ENCODE measurements at regions not wholly inside any gene's neighbourhood (a gene's known extent, or its start where the extent isn't known, plus 50 kb on each side); places are given as distances from the start of the nearest gene placed in this dataset.
"Not testable (repeated sequence)": the region's sequence is repeated elsewhere in the genome, so short reads cannot be mapped to it uniquely, and the experiment has no call there.

GRCh38 chr12:116687888-116688287 is 50.0 kb downstream of the SPRING1 start:
- Mint-ChIP-seq H3K4me3 (no peak overlapping the region), H3K4me1 (peaks cover 0 to 3% of the 10 kb centered on the region in 2 donors), H3K27ac (no peak overlapping the region), H3K27me3 (ENCODE audit: low read depth in 3 of 3) (peaks cover 2 to 12% (median 4%) of the 10 kb centered on the region in 3 donors), H3K36me3 (no peaks in the 10 kb centered on the region), H3K9me3 (no peaks in the 10 kb centered on the region)
- no peak for DNase-seq

- Mint-ChIP-seq H3K36me3 (no peaks in the 10 kb centered on the region), H3K27ac (no peak overlapping the region), H3K4me3 (no peak overlapping the region), H3K4me1 (no peaks in the 10 kb centered on the region), H3K27me3 (ENCODE audit: low read depth in 3 of 3) (peaks cover 1 to 10% (median 2%) of the 10 kb centered on the region in 3 donors), H3K9me3 (no peaks in the 10 kb centered on the region)
- DNase-seq = no peak
Observed at GRCh38 chr12:116684891-116685290, 53.0 kb downstream of the SPRING1 start.

- DNase-seq = no peak
- Mint-ChIP-seq H3K27ac (no peak overlapping the region), H3K4me3 (no peak overlapping the region)
Observed at GRCh38 chr12:116677202-116677661, 60.6 kb downstream of the SPRING1 start.

GRCh38 chr12:116675339-116676107 is 62.3 kb downstream of the SPRING1 start:
- Mint-ChIP-seq H3K36me3 (no peaks in the 10 kb centered on the region), H3K4me3 (no peak overlapping the region), H3K4me1 (peaks cover 24 to 27% of the 10 kb centered on the region in 2 donors), H3K27me3 (ENCODE audit: low read depth in 3 of 3) (peaks cover 3 to 11% (median 5%) of the 10 kb centered on the region in 3 donors), H3K27ac (no peak overlapping the region), H3K9me3 (peaks cover 0 to 2% (median 0%) of the 10 kb centered on the region in 6 donors)
- DNase-seq = no peak

More at GRCh38 chr12:116677202-116677661, 60.6 kb downstream of the SPRING1 start:
- Mint-ChIP-seq H3K4me1 (peaks cover 22 to 24% of the 10 kb centered on the region in 2 donors), H3K9me3 (no peaks in the 10 kb centered on the region), H3K36me3 (no peaks in the 10 kb centered on the region), H3K27me3 (ENCODE audit: low read depth in 3 of 3) (peaks cover 2 to 14% (median 3%) of the 10 kb centered on the region in 3 donors)

- Mint-ChIP-seq H3K4me3 (no peak overlapping the region), H3K9me3 (peaks cover 0 to 2% (median 0%) of the 10 kb centered on the region in 6 donors), H3K27ac (no peak overlapping the region), H3K4me1 (peaks cover 24 to 27% of the 10 kb centered on the region in 2 donors), H3K27me3 (ENCODE audit: low read depth in 3 of 3) (peaks cover 3 to 9% (median 5%) of the 10 kb centered on the region in 3 donors), H3K36me3 (no peaks in the 10 kb centered on the region)
- no peak for DNase-seq
Observed at GRCh38 chr12:116674643-116675183, 63.2 kb downstream of the SPRING1 start.

GRCh38 chr12:116673681-116674111 is 64.2 kb downstream of the SPRING1 start:
- Mint-ChIP-seq H3K4me1 (peaks cover 24 to 27% of the 10 kb centered on the region in 2 donors), H3K27me3 (ENCODE audit: low read depth in 3 of 3) (peaks cover 3 to 9% (median 5%) of the 10 kb centered on the region in 3 donors), H3K36me3 (no peaks in the 10 kb centered on the region), H3K9me3 (peaks cover 0 to 2% (median 0%) of the 10 kb centered on the region in 6 donors), H3K4me3 (peak overlapping the region in 3 of 5 donors; percentile 65 to 81 (median 74)), H3K27ac (peak overlapping the region in 1 of 6 donors; percentile 56)
- no peak for DNase-seq

GRCh38 chr12:116672842-116673516 is 64.9 kb downstream of the SPRING1 start:
- peak overlapping the region; percentile 33 to 68 (median 60) for H3K27ac Mint-ChIP-seq
- H3K4me3 Mint-ChIP-seq = peak overlapping the region; percentile 30 to 81 (median 65)
- no peaks in the 10 kb centered on the region for H3K36me3 Mint-ChIP-seq
- peaks cover 0 to 2% (median 0%) of the 10 kb centered on the region in 6 donors for H3K9me3 Mint-ChIP-seq
- H3K4me1 Mint-ChIP-seq = peaks cover 24 to 27% of the 10 kb centered on the region in 2 donors
- peaks cover 3 to 9% (median 5%) of the 10 kb centered on the region in 3 donors for H3K27me3 Mint-ChIP-seq (ENCODE audit: low read depth in 3 of 3)
- peak in 2 of 3 donors; percentile 6 to 25 for DNase-seq

- Mint-ChIP-seq H3K4me3 (no peak overlapping the region), H3K36me3 (no peaks in the 10 kb centered on the region), H3K27me3 (ENCODE audit: low read depth in 3 of 3) (peaks cover 3 to 7% (median 5%) of the 10 kb centered on the region in 3 donors)
Observed at GRCh38 chr12:116672010-116672409, 65.9 kb downstream of the SPRING1 start.

GRCh38 chr12:116670859-116671258 is 67.0 kb downstream of the SPRING1 start:
- no peaks in the 10 kb centered on the region for H3K36me3 Mint-ChIP-seq
- H3K27ac Mint-ChIP-seq = no peak overlapping the region
- H3K4me3 Mint-ChIP-seq = no peak overlapping the region
- H3K4me1 Mint-ChIP-seq = peaks cover 21 to 27% of the 10 kb centered on the region in 2 donors
- DNase-seq = no peak
- H3K9me3 Mint-ChIP-seq = peaks cover 0 to 2% (median 0%) of the 10 kb centered on the region in 6 donors
- peaks cover 0 to 6% (median 0%) of the 10 kb centered on the region in 3 donors for H3K27me3 Mint-ChIP-seq (ENCODE audit: low read depth in 3 of 3)

More at GRCh38 chr12:116672010-116672409, 65.9 kb downstream of the SPRING1 start:
- no peak overlapping the region for H3K27ac Mint-ChIP-seq
- H3K4me1 Mint-ChIP-seq = peaks cover 24 to 27% of the 10 kb centered on the region in 2 donors
- H3K9me3 Mint-ChIP-seq = peaks cover 0 to 2% (median 0%) of the 10 kb centered on the region in 6 donors
- no peak for DNase-seq

GRCh38 chr12:116667752-116668151 is 70.1 kb downstream of the SPRING1 start:
- Mint-ChIP-seq H3K4me1 (peaks cover 5 to 11% of the 10 kb centered on the region in 2 donors), H3K9me3 (peaks cover 0 to 2% (median 0%) of the 10 kb centered on the region in 6 donors), H3K27ac (no peak overlapping the region), H3K36me3 (no peaks in the 10 kb centered on the region), H3K4me3 (no peak overlapping the region), H3K27me3 (ENCODE audit: low read depth in 3 of 3) (peaks cover 3 to 6% (median 5%) of the 10 kb centered on the region in 3 donors)
- DNase-seq = no peak

- not testable (repeated sequence) for DNase-seq; H3K4me1 Mint-ChIP-seq; H3K36me3 Mint-ChIP-seq; H3K9me3 Mint-ChIP-seq; H3K4me3 Mint-ChIP-seq; H3K27ac Mint-ChIP-seq; H3K27me3 Mint-ChIP-seq (ENCODE audit: low read depth in 3 of 3)
Observed at GRCh38 chr12:116666829-116667228, 71.0 kb downstream of the SPRING1 start.

GRCh38 chr12:116666305-116666673 is 71.6 kb downstream of the SPRING1 start:
- DNase-seq = no peak
- no peak overlapping the region for H3K27ac Mint-ChIP-seq

GRCh38 chr12:116665666-116666304 is 72.1 kb downstream of the SPRING1 start:
- Mint-ChIP-seq H3K4me1 (no peaks in the 10 kb centered on the region), H3K27ac (no peak overlapping the region), H3K9me3 (no peaks in the 10 kb centered on the region), H3K27me3 (ENCODE audit: low read depth in 3 of 3) (peaks cover 3 to 7% (median 4%) of the 10 kb centered on the region in 3 donors), H3K4me3 (no peak overlapping the region), H3K36me3 (no peaks in the 10 kb centered on the region)
- no peak for DNase-seq

More at GRCh38 chr12:116666305-116666673, 71.6 kb downstream of the SPRING1 start:
- peaks cover 4 to 6% (median 5%) of the 10 kb centered on the region in 3 donors for H3K27me3 Mint-ChIP-seq (ENCODE audit: low read depth in 3 of 3)
- H3K36me3 Mint-ChIP-seq = no peaks in the 10 kb centered on the region
- no peaks in the 10 kb centered on the region for H3K4me1 Mint-ChIP-seq
- H3K9me3 Mint-ChIP-seq = no peaks in the 10 kb centered on the region
- H3K4me3 Mint-ChIP-seq = no peak overlapping the region

Measured in immature natural killer cell (primary cell).